ENCODE measurements at regions not wholly inside any gene's neighbourhood (a gene's known extent, or its start where the extent isn't known, plus 50 kb on each side); places are given as distances from the start of the nearest gene placed in this dataset.

- peaks cover 8% of the 10 kb centered on the region for H3K9me3 Mint-ChIP-seq (ENCODE audit: low read depth)
- H3K4me3 Mint-ChIP-seq, result no peak overlapping the region
- H3K27me3 Mint-ChIP-seq, result no peaks in the 10 kb centered on the region
- H3K27ac Mint-ChIP-seq, result no peak overlapping the region
- no peaks in the 10 kb centered on the region for H3K36me3 Mint-ChIP-seq
- H3K4me1 Mint-ChIP-seq (ENCODE audit: low read depth), result peaks cover 9% of the 10 kb centered on the region
Observed at GRCh38 chr12:67436230-67436629, 167.1 kb downstream of the CAND1 start.

- Mint-ChIP-seq H3K4me1 (ENCODE audit: low read depth) (peaks cover 17% of the 10 kb centered on the region), H3K9me3 (ENCODE audit: low read depth) (peaks cover 8% of the 10 kb centered on the region), H3K27ac (no peak overlapping the region), H3K4me3 (no peak overlapping the region), H3K36me3 (no peaks in the 10 kb centered on the region), H3K27me3 (peaks cover 2% of the 10 kb centered on the region)
Observed at GRCh38 chr12:67437011-67437410, 167.9 kb downstream of the CAND1 start.

GRCh38 chr12:67439611-67440010 lies 170.5 kb downstream of the CAND1 start:
- H3K36me3 Mint-ChIP-seq, result no peaks in the 10 kb centered on the region

GRCh38 chr12:67441736-67442346 lies 172.7 kb downstream of the CAND1 start:
- peaks cover 22% of the 10 kb centered on the region for H3K4me1 Mint-ChIP-seq (ENCODE audit: low read depth)
- H3K27me3 Mint-ChIP-seq, result peaks cover 2% of the 10 kb centered on the region
- H3K27ac Mint-ChIP-seq, result peak overlapping the region; percentile 52
- peaks cover 8% of the 10 kb centered on the region for H3K9me3 Mint-ChIP-seq (ENCODE audit: low read depth)
- H3K4me3 Mint-ChIP-seq, result no peak overlapping the region
- peaks cover 2% of the 10 kb centered on the region for H3K36me3 Mint-ChIP-seq

More at GRCh38 chr12:67439611-67440010, 170.5 kb downstream of the CAND1 start:
- peaks cover 2% of the 10 kb centered on the region for H3K27me3 Mint-ChIP-seq
- no peak overlapping the region for H3K27ac Mint-ChIP-seq
- peaks cover 8% of the 10 kb centered on the region for H3K9me3 Mint-ChIP-seq (ENCODE audit: low read depth)
- peaks cover 21% of the 10 kb centered on the region for H3K4me1 Mint-ChIP-seq (ENCODE audit: low read depth)
- H3K4me3 Mint-ChIP-seq, result no peak overlapping the region

GRCh38 chr12:67442347-67442841 lies 173.2 kb downstream of the CAND1 start:
- Mint-ChIP-seq H3K27me3 (peaks cover 2% of the 10 kb centered on the region), H3K27ac (no peak overlapping the region), H3K9me3 (ENCODE audit: low read depth) (peaks cover 8% of the 10 kb centered on the region), H3K4me3 (no peak overlapping the region), H3K4me1 (ENCODE audit: low read depth) (peaks cover 20% of the 10 kb centered on the region), H3K36me3 (peaks cover 2% of the 10 kb centered on the region)

- H3K27ac Mint-ChIP-seq, result no peak overlapping the region
- H3K27me3 Mint-ChIP-seq, result peaks cover 2% of the 10 kb centered on the region
- H3K4me1 Mint-ChIP-seq (ENCODE audit: low read depth), result peaks cover 20% of the 10 kb centered on the region
- H3K4me3 Mint-ChIP-seq, result no peak overlapping the region
- H3K9me3 Mint-ChIP-seq (ENCODE audit: low read depth), result peaks cover 8% of the 10 kb centered on the region
- peaks cover 2% of the 10 kb centered on the region for H3K36me3 Mint-ChIP-seq
Observed at GRCh38 chr12:67442896-67443295, 173.7 kb downstream of the CAND1 start.

GRCh38 chr12:67444542-67444941 lies 175.4 kb downstream of the CAND1 start:
- Mint-ChIP-seq H3K4me3 (no peak overlapping the region), H3K9me3 (ENCODE audit: low read depth) (no peaks in the 10 kb centered on the region), H3K27ac (no peak overlapping the region), H3K27me3 (peaks cover 2% of the 10 kb centered on the region), H3K4me1 (ENCODE audit: low read depth) (peaks cover 32% of the 10 kb centered on the region), H3K36me3 (peaks cover 2% of the 10 kb centered on the region)

- peaks cover 4% of the 10 kb centered on the region for H3K9me3 Mint-ChIP-seq (ENCODE audit: low read depth)
- no peak overlapping the region for H3K27ac Mint-ChIP-seq
- H3K4me1 Mint-ChIP-seq (ENCODE audit: low read depth), result peaks cover 45% of the 10 kb centered on the region
- H3K36me3 Mint-ChIP-seq, result peaks cover 6% of the 10 kb centered on the region
- no peaks in the 10 kb centered on the region for H3K27me3 Mint-ChIP-seq
- H3K4me3 Mint-ChIP-seq, result no peak overlapping the region
Observed at GRCh38 chr12:67446716-67447115, 177.6 kb downstream of the CAND1 start.

GRCh38 chr12:67447180-67447579 lies 178.0 kb downstream of the CAND1 start:
- Mint-ChIP-seq H3K27me3 (no peaks in the 10 kb centered on the region), H3K27ac (no peak overlapping the region), H3K36me3 (peaks cover 6% of the 10 kb centered on the region), H3K9me3 (ENCODE audit: low read depth) (peaks cover 5% of the 10 kb centered on the region), H3K4me1 (ENCODE audit: low read depth) (peaks cover 45% of the 10 kb centered on the region), H3K4me3 (no peak overlapping the region)

GRCh38 chr12:67449591-67450052 lies 180.5 kb downstream of the CAND1 start:
- peaks cover 54% of the 10 kb centered on the region for H3K4me1 Mint-ChIP-seq (ENCODE audit: low read depth)
- peaks cover 10% of the 10 kb centered on the region for H3K36me3 Mint-ChIP-seq
- H3K27ac Mint-ChIP-seq, result peak overlapping the region; percentile 19
- H3K27me3 Mint-ChIP-seq, result no peaks in the 10 kb centered on the region
- peaks cover 13% of the 10 kb centered on the region for H3K9me3 Mint-ChIP-seq (ENCODE audit: low read depth)
- H3K4me3 Mint-ChIP-seq, result peak overlapping the region; percentile 49

GRCh38 chr12:67450441-67450840 lies 181.3 kb downstream of the CAND1 start:
- H3K9me3 Mint-ChIP-seq (ENCODE audit: low read depth), result peaks cover 13% of the 10 kb centered on the region
- H3K36me3 Mint-ChIP-seq, result peaks cover 7% of the 10 kb centered on the region
- H3K4me3 Mint-ChIP-seq, result no peak overlapping the region
- H3K27ac Mint-ChIP-seq, result peak overlapping the region; percentile 18
- no peaks in the 10 kb centered on the region for H3K27me3 Mint-ChIP-seq
- H3K4me1 Mint-ChIP-seq (ENCODE audit: low read depth), result peaks cover 54% of the 10 kb centered on the region

GRCh38 chr12:67451206-67451605 lies 182.0 kb downstream of the CAND1 start:
- H3K9me3 Mint-ChIP-seq (ENCODE audit: low read depth), result peaks cover 13% of the 10 kb centered on the region
- peak overlapping the region; percentile 10 for H3K4me3 Mint-ChIP-seq
- H3K36me3 Mint-ChIP-seq, result peaks cover 7% of the 10 kb centered on the region
- no peaks in the 10 kb centered on the region for H3K27me3 Mint-ChIP-seq
- no peak overlapping the region for H3K27ac Mint-ChIP-seq
- H3K4me1 Mint-ChIP-seq (ENCODE audit: low read depth), result peaks cover 54% of the 10 kb centered on the region

GRCh38 chr12:67452119-67452805 lies 183.1 kb downstream of the CAND1 start:
- peaks cover 49% of the 10 kb centered on the region for H3K4me1 Mint-ChIP-seq (ENCODE audit: low read depth)
- H3K9me3 Mint-ChIP-seq (ENCODE audit: low read depth), result peaks cover 13% of the 10 kb centered on the region
- H3K36me3 Mint-ChIP-seq, result peaks cover 7% of the 10 kb centered on the region
- H3K27ac Mint-ChIP-seq, result peak overlapping the region; percentile 95
- no peaks in the 10 kb centered on the region for H3K27me3 Mint-ChIP-seq
- peak overlapping the region; percentile 52 for H3K4me3 Mint-ChIP-seq

GRCh38 chr12:67453191-67453590 lies 184.0 kb downstream of the CAND1 start:
- peak overlapping the region; percentile 5 for H3K27ac Mint-ChIP-seq

GRCh38 chr12:67455236-67455635 lies 186.1 kb downstream of the CAND1 start:
- Mint-ChIP-seq H3K9me3 (ENCODE audit: low read depth) (peaks cover 13% of the 10 kb centered on the region), H3K4me1 (ENCODE audit: low read depth) (peaks cover 29% of the 10 kb centered on the region), H3K4me3 (no peak overlapping the region), H3K27me3 (no peaks in the 10 kb centered on the region), H3K27ac (no peak overlapping the region), H3K36me3 (peaks cover 7% of the 10 kb centered on the region)

More at GRCh38 chr12:67453191-67453590, 184.0 kb downstream of the CAND1 start:
- peaks cover 48% of the 10 kb centered on the region for H3K4me1 Mint-ChIP-seq (ENCODE audit: low read depth)
- H3K9me3 Mint-ChIP-seq (ENCODE audit: low read depth), result peaks cover 13% of the 10 kb centered on the region
- H3K4me3 Mint-ChIP-seq, result no peak overlapping the region
- peaks cover 7% of the 10 kb centered on the region for H3K36me3 Mint-ChIP-seq
- H3K27me3 Mint-ChIP-seq, result no peaks in the 10 kb centered on the region

Data from activated naive CD8-positive, alpha-beta T cell (primary cell).